K562 (cell line): ENCODE measurements at regions not wholly inside any gene's neighbourhood (a gene's known extent, or its start where the extent isn't known, plus 50 kb on each side); places are given as distances from the start of the nearest gene placed in this dataset.

Experiments used
- BDP1 ChIP-seq: IDR thresholded peaks from 3 replicates; pipeline ENCODE4 v1.6.1; 2011; ENCODE audit not compliant: insufficient read length, insufficient read depth
- FIP1L1 ChIP-seq: fragments of 200-400 bp; formaldehyde crosslinking; IDR thresholded peaks from 2 replicates; pipeline ENCODE4 v1.6.1; 2018; ENCODE audit warnings: mild to moderate bottlenecking, low read depth, low read length; ENCODE audit not compliant: poor library complexity, severe bottlenecking
- FOXA3 ChIP-seq, 2 experiments: fragments of 450-650 bp in 1 of 2; sonication (generic) in 1 of 2; formaldehyde crosslinking; IDR thresholded peaks in 1 of 2; conservative IDR thresholded peaks in 1 of 2; 2 replicates each; pipeline versions ENCODE4 v1.4.0 to v1.8.0; 2020 to 2022; ENCODE audit warnings: mild to moderate bottlenecking in 2 of 2, missing genetic modification reagents in 1 of 2
- HDAC1 ChIP-seq, 2 experiments: fragments of 450-650 bp; IDR thresholded peaks; 2 replicates each; pipeline ENCODE4 v1.6.1; 2016 to 2017; ENCODE audit warnings: inconsistent platforms in 1 of 2, mild to moderate bottlenecking in 1 of 2, moderate library complexity in 1 of 2
- HDAC6 ChIP-seq: IDR thresholded peaks from 2 replicates; pipeline ENCODE4 v1.6.1; 2012; ENCODE audit warnings: low read depth, mild to moderate bottlenecking, control low read depth, inconsistent platforms, low read length, moderate library complexity
- RBFOX2 ChIP-seq: fragments of 200-400 bp; formaldehyde crosslinking; IDR thresholded peaks from 2 replicates; pipeline ENCODE4 v1.6.1; 2017; ENCODE audit warnings: low read depth, mild to moderate bottlenecking, low read length, moderate library complexity
- TAF1 ChIP-seq: IDR thresholded peaks from 2 replicates; pipeline ENCODE4 v1.6.1; 2011; ENCODE audit warnings: mild to moderate bottlenecking, low read length, moderate library complexity; ENCODE audit not compliant: insufficient read depth, control insufficient read depth, severe bottlenecking; ENCODE audit errors: extremely low read depth
- ZC3H11A ChIP-seq: IDR thresholded peaks from 2 replicates; pipeline ENCODE4 v1.6.1; 2012; ENCODE audit warnings: low read depth, low read length, improper control_type of control experiment
- ZNF239 ChIP-seq: fragments of 250-450 bp; sonication (Bioruptor Pico); IDR thresholded peaks from 2 replicates; pipeline ENCODE4 v1.4.0; 2020; ENCODE audit warnings: mild to moderate bottlenecking
- ZNF282 ChIP-seq: sonication (generic); formaldehyde crosslinking; IDR thresholded peaks from 2 replicates; pipeline ENCODE4 v1.8.1; 2023; ENCODE audit warnings: missing genetic modification reagents
- ZNF717 ChIP-seq: fragments of 250-450 bp; sonication (Bioruptor Pico); IDR thresholded peaks from 2 replicates; pipeline ENCODE4 v1.5.0; 2021
- TF ChIP-seq, protein P1 (sequence below): fragments of 450-650 bp; IDR thresholded peaks from 2 replicates; pipeline ENCODE4 v1.6.1; 2018; ENCODE audit warnings: mild to moderate bottlenecking, low read depth; ENCODE audit not compliant: partially characterized antibody
- TF ChIP-seq, protein P2 (sequence below): fragments of 250-450 bp; sonication (Bioruptor Pico); IDR thresholded peaks from 2 replicates; pipeline ENCODE4 v1.6.1; 2021; ENCODE audit warnings: mild to moderate bottlenecking

DNA sequence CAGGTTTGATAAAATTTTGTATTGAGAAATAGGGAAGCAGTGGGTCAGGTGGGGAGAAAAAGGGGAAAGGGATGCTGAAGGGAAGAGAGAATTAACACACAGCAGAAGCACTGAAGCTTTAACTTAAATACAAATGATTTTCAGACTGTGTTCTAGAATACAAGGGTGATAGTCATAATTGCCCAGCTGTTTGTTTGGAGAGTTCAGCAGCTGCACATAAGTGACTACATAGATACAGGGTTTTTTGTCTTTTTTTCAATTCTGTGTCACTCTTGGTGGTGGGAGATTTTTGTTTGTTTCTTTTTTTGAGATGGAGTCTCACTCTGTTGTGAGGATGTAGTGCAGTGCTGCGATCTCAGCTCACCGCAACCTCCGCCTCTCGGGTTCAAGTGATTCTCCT is 590.4 kb upstream of the SEMA6A start (continued):
- TF ChIP-seq, protein P1, sequence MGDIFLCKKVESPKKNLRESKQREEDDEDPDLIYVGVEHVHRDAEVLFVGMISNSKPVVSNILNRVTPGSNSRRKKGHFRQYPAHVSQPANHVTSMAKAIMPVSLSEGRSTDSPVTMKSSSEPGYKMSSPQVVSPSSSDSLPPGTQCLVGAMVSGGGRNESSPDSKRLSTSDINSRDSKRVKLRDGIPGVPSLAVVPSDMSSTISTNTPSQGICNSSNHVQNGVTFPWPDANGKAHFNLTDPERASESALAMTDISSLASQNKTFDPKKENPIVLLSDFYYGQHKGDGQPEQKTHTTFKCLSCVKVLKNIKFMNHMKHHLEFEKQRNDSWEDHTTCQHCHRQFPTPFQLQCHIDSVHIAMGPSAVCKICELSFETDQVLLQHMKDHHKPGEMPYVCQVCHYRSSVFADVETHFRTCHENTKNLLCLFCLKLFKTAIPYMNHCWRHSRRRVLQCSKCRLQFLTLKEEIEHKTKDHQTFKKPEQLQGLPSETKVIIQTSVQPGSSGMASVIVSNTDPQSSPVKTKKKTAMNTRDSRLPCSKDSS, result no peak
- no peak for TF ChIP-seq FOXA3 (CRISPR knock-in tag; conservative IDR thresholded peaks at IDR 0.05 in 1 of 2, IDR thresholded peaks at IDR 0.05 in 1 of 2)
- no peak for TF ChIP-seq HDAC1 (IDR thresholded peaks at IDR 0.05)
- TF ChIP-seq ZC3H11A, result no peak
- TF ChIP-seq FIP1L1, result no peak
- TF ChIP-seq ZNF239, result no peak
- TF ChIP-seq ZNF717 (CRISPR knock-in tag), result no peak
- TF ChIP-seq, protein P2, sequence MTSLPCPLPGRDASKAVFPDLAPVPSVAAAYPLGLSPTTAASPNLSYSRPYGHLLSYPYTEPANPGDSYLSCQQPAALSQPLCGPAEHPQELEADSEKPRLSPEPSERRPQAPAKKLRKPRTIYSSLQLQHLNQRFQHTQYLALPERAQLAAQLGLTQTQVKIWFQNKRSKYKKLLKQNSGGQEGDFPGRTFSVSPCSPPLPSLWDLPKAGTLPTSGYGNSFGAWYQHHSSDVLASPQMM (CRISPR knock-in tag), result no peak
- TF ChIP-seq HDAC6, result no peak
- no peak for TF ChIP-seq RBFOX2
- TF ChIP-seq ZNF282 (CRISPR knock-in tag), result no peak
- no peak for TF ChIP-seq BDP1
- TF ChIP-seq TAF1, result no peak
- TF ChIP-seq, all 486 proteins: peak for 0
